ENCODE measurements at regions not wholly inside any gene's neighbourhood (a gene's known extent, or its start where the extent isn't known, plus 50 kb on each side); places are given as distances from the start of the nearest gene placed in this dataset.

- no peak overlapping the region for H3K4me3 ChIP-seq (ENCODE audit: control insufficient read depth, low read depth, low read length)
- no peak for TF ChIP-seq CTCF (IDR thresholded peaks at IDR 0.05; ENCODE audit: control insufficient read depth, insufficient read depth, low read depth, low read length, missing control alignments)
- no peak for DNase-seq (ENCODE audit: low read depth)
Observed at GRCh38 chr6:152896923-152897322, 85.9 kb downstream of the FBXO5 start.

DNA sequence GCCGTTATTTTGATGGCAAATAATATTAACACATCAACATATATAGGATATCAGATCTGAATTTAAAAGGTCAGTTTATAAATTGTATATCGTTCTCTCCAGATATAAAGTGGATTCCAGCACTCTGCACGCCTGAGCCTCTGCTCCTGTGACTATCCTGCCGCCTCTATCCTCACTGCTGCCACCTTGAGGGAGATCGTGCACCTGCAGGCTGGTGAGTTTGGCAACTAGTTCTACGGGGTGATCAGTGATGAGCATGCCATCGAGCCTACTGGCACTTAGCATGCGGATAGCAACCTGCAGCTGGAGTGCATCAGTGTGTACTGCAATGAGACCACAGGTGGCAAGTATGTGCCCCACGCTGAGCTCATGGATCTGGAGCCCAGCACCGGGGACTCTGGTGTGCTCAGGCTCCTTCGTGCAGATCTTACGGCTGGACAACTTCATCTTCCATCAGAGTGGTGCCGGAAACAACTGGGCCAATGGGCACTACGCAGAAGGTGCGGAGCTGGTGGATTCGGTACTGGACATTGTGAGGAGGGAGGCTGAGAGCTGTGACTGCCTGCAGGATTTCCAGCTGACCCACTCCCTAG is 84.9 kb downstream of the FBXO5 start:
- DNase-seq (ENCODE audit: low read depth), result peak; percentile 4
- no peak overlapping the region for H3K4me3 ChIP-seq (ENCODE audit: control insufficient read depth, low read depth, low read length)
- TF ChIP-seq CTCF (IDR thresholded peaks at IDR 0.05; ENCODE audit: control insufficient read depth, insufficient read depth, low read depth, low read length, missing control alignments), result peak; percentile 92

GRCh38 chr6:152904678-152905077 is 78.2 kb downstream of the FBXO5 start:
- H3K4me3 ChIP-seq (ENCODE audit: control insufficient read depth, low read depth, low read length), result no peak overlapping the region
- no peak for DNase-seq (ENCODE audit: low read depth)

GRCh38 chr6:152905551-152906299 is 77.1 kb downstream of the FBXO5 start:
- TF ChIP-seq CTCF (IDR thresholded peaks at IDR 0.05; ENCODE audit: control insufficient read depth, insufficient read depth, low read depth, low read length, missing control alignments), result no peak
- DNase-seq (ENCODE audit: low read depth), result no peak
- no peak overlapping the region for H3K4me3 ChIP-seq (ENCODE audit: control insufficient read depth, low read depth, low read length)

More at GRCh38 chr6:152904678-152905077, 78.2 kb downstream of the FBXO5 start:
- TF ChIP-seq CTCF (IDR thresholded peaks at IDR 0.05; ENCODE audit: control insufficient read depth, insufficient read depth, low read depth, low read length, missing control alignments), result no peak

DNA sequence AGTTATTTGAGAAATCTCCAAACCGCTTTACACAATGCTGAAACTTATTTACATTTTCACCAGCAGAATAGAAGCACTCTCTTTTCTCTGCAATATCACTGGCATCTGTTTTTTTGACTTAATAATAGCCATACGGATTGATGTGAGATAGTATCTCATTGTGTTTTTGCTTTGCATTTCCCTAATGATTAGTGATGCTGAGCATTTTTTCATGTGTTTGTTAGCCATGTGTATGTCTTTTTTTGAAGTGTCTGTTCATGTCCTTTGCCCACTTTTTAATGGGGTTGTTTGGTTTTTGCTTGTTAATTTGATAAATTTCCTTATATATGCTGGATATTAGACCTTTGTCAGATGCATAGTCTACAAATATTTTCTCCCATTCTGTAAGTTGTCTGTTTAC is 73.6 kb downstream of the FBXO5 start:
- no peak overlapping the region for H3K4me3 ChIP-seq (ENCODE audit: control insufficient read depth, low read depth, low read length)
- TF ChIP-seq CTCF (IDR thresholded peaks at IDR 0.05; ENCODE audit: control insufficient read depth, insufficient read depth, low read depth, low read length, missing control alignments), result no peak
- no peak for DNase-seq (ENCODE audit: low read depth)

DNA sequence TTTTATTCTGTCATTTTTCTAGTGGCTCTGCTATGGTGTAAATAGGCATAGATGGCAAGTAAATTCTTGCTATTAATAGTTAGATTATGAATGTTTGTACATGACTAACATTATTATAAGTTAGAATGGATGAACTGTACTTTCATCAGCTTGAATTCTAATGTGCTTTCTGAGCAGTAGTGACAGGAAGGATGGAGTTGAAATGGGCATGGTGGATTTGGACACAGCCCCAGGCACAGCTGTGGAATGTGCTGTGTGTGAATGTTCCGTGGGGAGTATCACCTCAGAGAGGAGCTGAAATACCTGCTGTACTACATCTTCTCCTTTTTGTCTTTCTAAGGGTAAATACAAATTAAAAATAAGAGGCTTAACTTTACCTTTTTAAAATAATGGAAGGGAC is 66.8 kb downstream of the FBXO5 start:
- TF ChIP-seq CTCF (IDR thresholded peaks at IDR 0.05; ENCODE audit: control insufficient read depth, insufficient read depth, low read depth, low read length, missing control alignments), result no peak
- DNase-seq (ENCODE audit: low read depth), result no peak
- no peak overlapping the region for H3K4me3 ChIP-seq (ENCODE audit: control insufficient read depth, low read depth, low read length)

Data from AG09309 (cell line).